ENCODE measurements at regions not wholly inside any gene's neighbourhood (a gene's known extent, or its start where the extent isn't known, plus 50 kb on each side); places are given as distances from the start of the nearest gene placed in this dataset.

DNA sequence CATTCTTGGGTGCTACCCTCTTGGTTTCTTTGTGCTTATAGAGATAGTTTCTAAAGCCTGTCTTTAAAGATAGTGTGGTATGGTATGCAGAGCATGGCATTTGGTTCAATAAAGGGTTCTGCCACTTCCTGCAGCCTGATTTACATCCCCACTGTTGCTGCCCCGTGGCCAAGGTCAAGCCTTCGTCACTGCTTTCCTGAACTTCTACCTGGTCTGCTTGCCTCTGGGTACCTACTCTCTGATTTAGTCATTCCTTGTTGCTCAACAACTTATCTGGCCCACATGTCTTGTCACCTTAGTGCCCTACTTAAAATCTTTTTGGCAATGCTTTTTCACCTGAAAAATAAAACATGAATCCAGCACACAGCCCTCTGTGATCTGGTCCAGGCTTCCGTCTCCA, 352.9 kb downstream of the LPIN1 start:
- Mint-ChIP-seq H3K27ac (ENCODE audit: unreplicated experiment) (no peak overlapping the region), H3K4me3 (ENCODE audit: unreplicated experiment) (no peak overlapping the region), H3K9me3 (ENCODE audit: unreplicated experiment) (peaks cover 4% of the 10 kb centered on the region), H3K36me3 (ENCODE audit: unreplicated experiment) (no peaks in the 10 kb centered on the region), H3K27me3 (ENCODE audit: unreplicated experiment) (peaks cover 2% of the 10 kb centered on the region), H3K4me1 (ENCODE audit: low read depth, unreplicated experiment) (no peaks in the 10 kb centered on the region)
- no peak for DNase-seq
- TF ChIP-seq, protein P1, sequence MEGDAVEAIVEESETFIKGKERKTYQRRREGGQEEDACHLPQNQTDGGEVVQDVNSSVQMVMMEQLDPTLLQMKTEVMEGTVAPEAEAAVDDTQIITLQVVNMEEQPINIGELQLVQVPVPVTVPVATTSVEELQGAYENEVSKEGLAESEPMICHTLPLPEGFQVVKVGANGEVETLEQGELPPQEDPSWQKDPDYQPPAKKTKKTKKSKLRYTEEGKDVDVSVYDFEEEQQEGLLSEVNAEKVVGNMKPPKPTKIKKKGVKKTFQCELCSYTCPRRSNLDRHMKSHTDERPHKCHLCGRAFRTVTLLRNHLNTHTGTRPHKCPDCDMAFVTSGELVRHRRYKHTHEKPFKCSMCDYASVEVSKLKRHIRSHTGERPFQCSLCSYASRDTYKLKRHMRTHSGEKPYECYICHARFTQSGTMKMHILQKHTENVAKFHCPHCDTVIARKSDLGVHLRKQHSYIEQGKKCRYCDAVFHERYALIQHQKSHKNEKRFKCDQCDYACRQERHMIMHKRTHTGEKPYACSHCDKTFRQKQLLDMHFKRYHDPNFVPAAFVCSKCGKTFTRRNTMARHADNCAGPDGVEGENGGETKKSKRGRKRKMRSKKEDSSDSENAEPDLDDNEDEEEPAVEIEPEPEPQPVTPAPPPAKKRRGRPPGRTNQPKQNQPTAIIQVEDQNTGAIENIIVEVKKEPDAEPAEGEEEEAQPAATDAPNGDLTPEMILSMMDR (IDR thresholded peaks at IDR 0.05; ENCODE audit: partially characterized antibody, unreplicated experiment): no peak

DNA sequence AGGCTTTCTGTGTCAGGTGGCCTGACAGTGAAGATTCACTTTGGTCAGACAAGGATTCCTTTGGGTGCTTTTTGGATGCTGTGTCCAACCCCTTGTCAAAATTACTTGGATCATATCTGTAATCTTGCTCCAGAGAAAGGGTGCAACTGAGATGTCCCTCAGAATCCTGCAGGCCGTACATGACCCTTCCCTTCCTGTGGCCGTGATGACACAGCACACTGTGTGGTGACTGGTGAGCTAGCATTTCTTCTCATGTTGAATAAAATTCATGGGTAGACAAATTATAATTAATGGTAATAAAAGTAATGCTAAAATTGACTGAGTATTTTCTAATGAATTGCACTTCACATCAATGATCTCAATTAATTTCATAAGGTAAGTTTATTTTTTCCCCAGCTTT, 356.2 kb downstream of the LPIN1 start:
- Mint-ChIP-seq H3K36me3 (ENCODE audit: unreplicated experiment) (no peaks in the 10 kb centered on the region), H3K27ac (ENCODE audit: unreplicated experiment) (no peak overlapping the region), H3K4me1 (ENCODE audit: low read depth, unreplicated experiment) (no peaks in the 10 kb centered on the region), H3K27me3 (ENCODE audit: unreplicated experiment) (peaks cover 2% of the 10 kb centered on the region), H3K9me3 (ENCODE audit: unreplicated experiment) (peaks cover 4% of the 10 kb centered on the region), H3K4me3 (ENCODE audit: unreplicated experiment) (no peak overlapping the region)
- DNase-seq: no peak
- TF ChIP-seq, protein P1 (IDR thresholded peaks at IDR 0.05; ENCODE audit: partially characterized antibody, unreplicated experiment): no peak

DNA sequence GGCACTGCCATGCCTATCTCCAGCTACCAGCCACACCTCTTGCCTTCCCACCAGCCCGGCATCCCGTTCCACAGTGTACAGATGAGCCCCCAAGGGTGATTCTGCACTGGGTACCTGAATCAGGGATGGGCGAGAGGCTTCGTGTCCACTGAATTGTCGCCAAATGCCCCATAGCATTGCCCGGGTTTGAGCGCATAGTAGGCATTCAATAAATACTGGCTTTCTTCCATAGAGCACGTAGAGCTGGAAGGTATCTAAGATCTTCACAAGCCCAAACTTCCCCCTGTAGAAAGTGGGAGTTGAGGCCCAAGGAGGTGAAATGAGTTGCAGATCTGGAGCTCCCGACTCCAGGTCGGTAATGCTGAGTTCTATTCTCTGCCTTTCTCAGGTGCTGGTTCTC, 358.7 kb downstream of the LPIN1 start:
- no peak for DNase-seq
- H3K9me3 Mint-ChIP-seq (ENCODE audit: unreplicated experiment): peaks cover 4% of the 10 kb centered on the region
- TF ChIP-seq, protein P1 (IDR thresholded peaks at IDR 0.05; ENCODE audit: partially characterized antibody, unreplicated experiment): no peak
- H3K36me3 Mint-ChIP-seq (ENCODE audit: unreplicated experiment): no peaks in the 10 kb centered on the region
- peaks cover 2% of the 10 kb centered on the region for H3K27me3 Mint-ChIP-seq (ENCODE audit: unreplicated experiment)
- H3K4me1 Mint-ChIP-seq (ENCODE audit: low read depth, unreplicated experiment): no peaks in the 10 kb centered on the region
- no peak overlapping the region for H3K27ac Mint-ChIP-seq (ENCODE audit: unreplicated experiment)
- H3K4me3 Mint-ChIP-seq (ENCODE audit: unreplicated experiment): no peak overlapping the region

DNA sequence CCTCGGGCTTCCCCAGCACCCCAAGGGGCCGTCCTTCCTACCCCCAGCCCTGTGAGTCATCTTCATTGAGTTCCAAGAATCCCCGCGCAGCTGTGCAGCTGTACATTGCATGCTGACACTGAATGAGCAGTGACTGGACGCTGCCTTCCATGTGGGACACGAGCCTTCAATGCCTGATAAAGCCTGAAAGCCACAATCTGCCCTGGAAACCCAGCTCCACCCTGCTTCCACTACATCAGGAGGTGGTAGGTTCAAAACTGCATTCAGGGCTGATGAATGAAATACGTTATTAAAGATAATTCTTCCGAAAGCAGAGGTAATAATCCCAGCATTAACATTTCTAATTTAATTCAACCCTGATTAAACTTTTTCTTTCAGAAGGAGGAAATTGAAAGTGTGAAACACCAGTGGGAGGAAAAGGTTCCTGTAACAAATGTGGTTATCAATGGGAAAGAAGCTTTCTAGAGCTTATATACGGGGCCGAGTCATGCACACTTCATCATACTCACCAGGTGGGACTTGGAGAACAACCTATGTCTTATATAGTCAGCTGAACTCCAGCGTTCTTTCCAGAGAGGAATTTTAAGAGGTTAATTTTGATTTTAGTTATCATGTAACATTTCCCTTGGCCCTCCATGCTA, 360.1 kb downstream of the LPIN1 start:
- Mint-ChIP-seq H3K9me3 (ENCODE audit: unreplicated experiment) (peaks cover 3% of the 10 kb centered on the region), H3K4me1 (ENCODE audit: low read depth, unreplicated experiment) (no peaks in the 10 kb centered on the region), H3K4me3 (ENCODE audit: unreplicated experiment) (no peak overlapping the region), H3K36me3 (ENCODE audit: unreplicated experiment) (no peaks in the 10 kb centered on the region), H3K27me3 (ENCODE audit: unreplicated experiment) (peaks cover 2% of the 10 kb centered on the region), H3K27ac (ENCODE audit: unreplicated experiment) (no peak overlapping the region)
- DNase-seq: no peak
- TF ChIP-seq, protein P1 (IDR thresholded peaks at IDR 0.05; ENCODE audit: partially characterized antibody, unreplicated experiment): no peak

DNA sequence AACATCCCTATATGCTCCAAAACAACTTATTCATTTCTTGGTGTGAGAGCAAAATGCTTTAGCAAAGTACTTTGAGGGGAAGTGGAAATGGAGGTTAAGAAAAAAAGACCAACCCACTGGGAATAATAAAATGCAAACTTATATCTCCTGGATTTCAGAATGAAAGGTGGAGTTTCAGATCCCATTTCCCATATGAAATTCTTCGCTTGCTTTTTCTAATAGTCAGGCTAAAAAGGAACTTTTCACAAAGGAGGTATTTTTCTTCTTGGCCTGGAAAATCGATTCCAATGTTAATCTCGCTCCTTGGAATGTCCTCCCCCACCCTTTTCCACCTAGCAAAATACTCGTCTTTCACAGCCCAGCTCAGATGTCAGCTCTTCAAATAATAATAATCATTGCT, 360.9 kb downstream of the LPIN1 start:
- no peaks in the 10 kb centered on the region for H3K4me1 Mint-ChIP-seq (ENCODE audit: low read depth, unreplicated experiment)
- no peaks in the 10 kb centered on the region for H3K9me3 Mint-ChIP-seq (ENCODE audit: unreplicated experiment)
- H3K36me3 Mint-ChIP-seq (ENCODE audit: unreplicated experiment): no peaks in the 10 kb centered on the region
- H3K27ac Mint-ChIP-seq (ENCODE audit: unreplicated experiment): no peak overlapping the region
- H3K27me3 Mint-ChIP-seq (ENCODE audit: unreplicated experiment): no peaks in the 10 kb centered on the region
- TF ChIP-seq, protein P1 (IDR thresholded peaks at IDR 0.05; ENCODE audit: partially characterized antibody, unreplicated experiment): no peak
- DNase-seq: no peak
- H3K4me3 Mint-ChIP-seq (ENCODE audit: unreplicated experiment): no peak overlapping the region
